Mucosa of descending colon (tissue), 3 donors: ENCODE measurements at regions not wholly inside any gene's neighbourhood (a gene's known extent, or its start where the extent isn't known, plus 50 kb on each side); places are given as distances from the start of the nearest gene placed in this dataset.
"Not testable (repeated sequence)": the region's sequence is repeated elsewhere in the genome, so short reads cannot be mapped to it uniquely, and the experiment has no call there.

Experiments used
- ATAC-seq: fragments of 200-7000 bp; cut with Tn5 transposase; one replicate; pipeline ENCODE4 v1.9.1; 2020; ENCODE audit warnings: mild to moderate bottlenecking, moderate library complexity
- DNase-seq, 3 donors: peaks; one replicate each; pipeline ENCODE4 v3.0.0-alpha.2; 2020
- H3K36me3 ChIP-seq: fragments of 200-600 bp; one replicate; pipeline ENCODE4 v1.8.0; 2021; ENCODE audit warnings: low read depth, mild to moderate bottlenecking
- H3K4me1 ChIP-seq: fragments of 200-600 bp; one replicate; pipeline ENCODE4 v1.8.0; 2021; ENCODE audit warnings: low read depth, mild to moderate bottlenecking
- H3K4me3 ChIP-seq: fragments of 200-600 bp; one replicate; pipeline ENCODE4 v1.8.0; 2021; ENCODE audit warnings: mild to moderate bottlenecking
- H3K9me3 ChIP-seq: fragments of 200-600 bp; one replicate; pipeline ENCODE4 v1.8.0; 2021; ENCODE audit warnings: mild to moderate bottlenecking
- intact Hi-C, 2 donors: fragments of 100-400 bp; cut with DNase I in 1 of 2; cut with micrococcal nuclease in 1 of 2; formaldehyde crosslinking; loops; one replicate each; pipeline versions ENCODE4 v1.11.0 to v1.11.1; 2022; cut with DNase I, micrococcal nuclease
- TF ChIP-seq, protein P1 (sequence below): fragments of 200-600 bp; IDR thresholded peaks from one replicate; pipeline ENCODE4 v1.8.0; 2022; ENCODE audit warnings: antibody characterized with exemption, mild to moderate bottlenecking
- donor health status: DM: no; HTN: no; CAD: no; lungs with moderate emphysema.
- donor health status: DM: no; HTN: no; CAD: no.
- donor health status: DM: no; HTN: yes; CAD: no.

DNA sequence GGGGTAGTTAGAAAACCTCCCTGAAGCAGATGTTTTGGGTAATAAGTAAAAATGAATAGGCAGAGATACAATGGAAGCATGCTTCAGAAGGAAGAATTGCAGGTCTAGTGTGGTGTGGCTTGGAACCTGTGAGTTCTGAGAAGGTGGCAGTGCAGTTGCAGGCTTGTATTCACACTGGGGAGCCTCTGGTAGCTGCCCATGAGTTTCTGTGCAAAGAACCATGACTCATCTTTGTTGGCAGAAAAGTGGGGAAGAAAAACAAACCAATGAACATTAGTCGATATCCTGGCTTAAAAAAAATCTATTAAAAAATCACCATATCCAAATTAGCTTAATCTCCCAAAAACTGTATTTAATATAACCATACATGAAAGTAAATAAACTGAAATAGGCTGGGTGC, 232.6 kb downstream of the FAT3 start:
- TF ChIP-seq, protein P1, sequence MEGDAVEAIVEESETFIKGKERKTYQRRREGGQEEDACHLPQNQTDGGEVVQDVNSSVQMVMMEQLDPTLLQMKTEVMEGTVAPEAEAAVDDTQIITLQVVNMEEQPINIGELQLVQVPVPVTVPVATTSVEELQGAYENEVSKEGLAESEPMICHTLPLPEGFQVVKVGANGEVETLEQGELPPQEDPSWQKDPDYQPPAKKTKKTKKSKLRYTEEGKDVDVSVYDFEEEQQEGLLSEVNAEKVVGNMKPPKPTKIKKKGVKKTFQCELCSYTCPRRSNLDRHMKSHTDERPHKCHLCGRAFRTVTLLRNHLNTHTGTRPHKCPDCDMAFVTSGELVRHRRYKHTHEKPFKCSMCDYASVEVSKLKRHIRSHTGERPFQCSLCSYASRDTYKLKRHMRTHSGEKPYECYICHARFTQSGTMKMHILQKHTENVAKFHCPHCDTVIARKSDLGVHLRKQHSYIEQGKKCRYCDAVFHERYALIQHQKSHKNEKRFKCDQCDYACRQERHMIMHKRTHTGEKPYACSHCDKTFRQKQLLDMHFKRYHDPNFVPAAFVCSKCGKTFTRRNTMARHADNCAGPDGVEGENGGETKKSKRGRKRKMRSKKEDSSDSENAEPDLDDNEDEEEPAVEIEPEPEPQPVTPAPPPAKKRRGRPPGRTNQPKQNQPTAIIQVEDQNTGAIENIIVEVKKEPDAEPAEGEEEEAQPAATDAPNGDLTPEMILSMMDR = no peak
- H3K4me1 ChIP-seq = no peaks in the 10 kb centered on the region
- ATAC-seq = no peak
- H3K4me3 ChIP-seq = no peak overlapping the region
- DNase-seq = no peak
- H3K36me3 ChIP-seq = no peaks in the 10 kb centered on the region
- H3K9me3 ChIP-seq = no peaks in the 10 kb centered on the region
- intact Hi-C loops = no loop called here

DNA sequence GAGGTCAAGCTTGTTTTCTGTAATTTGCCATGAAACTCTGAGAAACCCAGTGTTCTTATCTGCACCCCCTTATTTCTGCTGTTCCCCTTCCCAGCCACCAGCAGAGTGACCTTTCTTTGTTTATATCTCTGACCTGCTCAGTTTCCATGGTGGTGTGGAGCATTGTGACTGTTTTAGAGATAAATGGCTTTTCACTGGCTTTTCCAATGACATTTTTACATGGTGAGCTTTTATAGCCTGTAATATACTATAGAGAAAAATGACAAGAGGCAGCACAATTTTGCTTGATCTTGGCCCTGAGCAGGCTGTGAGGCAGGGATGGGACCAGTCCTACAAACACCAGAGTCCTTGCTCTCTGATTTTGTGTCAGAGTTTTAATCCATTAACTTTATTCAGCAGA, 233.9 kb downstream of the FAT3 start:
- intact Hi-C loops = no loop called here
- TF ChIP-seq, protein P1 = no peak
- DNase-seq (no peak), ATAC-seq (no peak)
- no peaks in the 10 kb centered on the region for H3K36me3 ChIP-seq
- no peaks in the 10 kb centered on the region for H3K9me3 ChIP-seq
- H3K4me3 ChIP-seq = no peak overlapping the region
- no peaks in the 10 kb centered on the region for H3K4me1 ChIP-seq

DNA sequence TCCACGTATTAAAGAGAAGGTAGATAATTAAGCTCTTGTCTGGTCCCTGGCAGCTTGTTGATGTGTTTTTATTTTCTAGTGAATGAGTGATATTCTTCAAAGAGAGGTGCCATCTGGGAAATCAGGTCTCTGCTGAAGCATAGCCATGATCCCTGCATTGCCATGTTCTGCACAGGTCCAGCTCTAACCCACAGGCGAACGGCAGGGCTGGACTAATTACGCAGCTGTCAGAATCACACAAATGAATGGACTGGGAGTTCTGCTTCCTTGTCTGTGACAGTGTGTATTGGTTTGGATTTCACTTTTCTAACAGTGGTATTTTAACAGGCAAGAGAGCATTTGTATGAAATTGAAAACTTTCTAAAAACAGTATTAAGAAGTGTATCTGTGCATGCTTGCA, 235.6 kb downstream of the FAT3 start:
- DNase-seq (no peak), ATAC-seq (no peak)
- Histone ChIP-seq H3K36me3 (no peaks in the 10 kb centered on the region), H3K4me1 (no peaks in the 10 kb centered on the region), H3K4me3 (no peak overlapping the region), H3K9me3 (no peaks in the 10 kb centered on the region)
- TF ChIP-seq, protein P1 = no peak
- intact Hi-C loops = no loop called here

- Histone ChIP-seq H3K9me3 (no peaks in the 10 kb centered on the region), H3K4me1 (no peaks in the 10 kb centered on the region), H3K36me3 (no peaks in the 10 kb centered on the region), H3K4me3 (no peak overlapping the region)
- DNase-seq (no peak), ATAC-seq (no peak)
- intact Hi-C loops = no loop called here
- TF ChIP-seq, protein P1 = no peak
Observed at GRCh38 chr11:92461447-92461846, 236.8 kb downstream of the FAT3 start.

- ATAC-seq (no peak), DNase-seq (no peak)
- Histone ChIP-seq H3K4me3 (no peak overlapping the region), H3K9me3 (no peaks in the 10 kb centered on the region), H3K4me1 (no peaks in the 10 kb centered on the region), H3K36me3 (no peaks in the 10 kb centered on the region)
- TF ChIP-seq, protein P1 = no peak
- intact Hi-C loops = no loop called here
Observed at GRCh38 chr11:92462821-92463220, 238.2 kb downstream of the FAT3 start.

DNA sequence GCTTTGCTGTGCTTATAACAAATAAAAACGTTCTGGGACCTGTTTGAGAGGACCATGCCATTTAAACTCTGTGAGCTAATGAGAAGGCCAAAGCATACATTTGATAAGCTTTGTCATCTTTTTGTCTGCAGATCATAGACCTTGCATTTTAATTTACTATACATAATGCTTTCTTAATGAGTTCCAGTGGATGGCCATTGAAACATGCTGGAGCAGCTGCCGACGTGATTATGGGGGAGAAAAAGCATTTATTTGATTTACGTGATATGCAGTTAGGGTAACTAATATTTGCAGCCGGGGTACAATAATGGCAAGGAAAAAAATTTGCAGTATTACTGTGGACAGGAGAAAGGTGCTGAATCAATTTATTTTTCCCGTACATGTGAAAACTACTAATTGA, 240.2 kb downstream of the FAT3 start:
- intact Hi-C loops = no loop called here
- ATAC-seq = no peak

GRCh38 chr11:92465410-92465809, 240.8 kb downstream of the FAT3 start:
- H3K4me1 ChIP-seq, H3K9me3 ChIP-seq, H3K36me3 ChIP-seq, intact Hi-C loops, H3K4me3 ChIP-seq, ATAC-seq, DNase-seq: not testable (repeated sequence)

More for the DNA sequence above, 240.2 kb downstream of the FAT3 start:
- Histone ChIP-seq H3K9me3 (no peaks in the 10 kb centered on the region), H3K36me3 (no peaks in the 10 kb centered on the region), H3K4me3 (no peak overlapping the region), H3K4me1 (no peaks in the 10 kb centered on the region)
- no peak for DNase-seq
- TF ChIP-seq, protein P1 = no peak
